Activated CD4-positive, alpha-beta T cell treated with anti-CD3 and anti-CD28 coated beads for 36 hours (primary cell): ENCODE measurements at regions not wholly inside any gene's neighbourhood (a gene's known extent, or its start where the extent isn't known, plus 50 kb on each side); places are given as distances from the start of the nearest gene placed in this dataset.

ENCODE experiments used
- ATAC-seq: fragments of 200-7000 bp; cut with Tn5 transposase; one replicate; pipeline ENCODE4 v1.10.0; 2021; ENCODE audit warnings: mild to moderate bottlenecking, moderate library complexity
- CTCF ChIA-PET: fragments of 350-600 bp; sonication (Branson Sonifier 250); formaldehyde crosslinking; loops from one replicate; lab custom pipeline; 2021; ENCODE audit warnings: antibody characterized with exemption; lab: Charles Lee
- POLR2A ChIA-PET: fragments of 350-600 bp; sonication (Branson Sonifier 250); formaldehyde crosslinking; loops from one replicate; lab custom pipeline; 2021; ENCODE audit warnings: antibody characterized with exemption, inconsistent platforms; lab: Charles Lee
- DNase-seq: peaks from one replicate; pipeline ENCODE4 v3.0.0-alpha.2; 2020
- H3K27ac Mint-ChIP-seq: one replicate; pipeline ENCODE4 v1.8.0; 2021; ENCODE audit warnings: mixed read lengths
- H3K27me3 Mint-ChIP-seq: one replicate; pipeline ENCODE4 v1.8.0; 2021; ENCODE audit warnings: mixed read lengths
- H3K36me3 Mint-ChIP-seq: one replicate; pipeline ENCODE4 v1.8.0; 2021; ENCODE audit warnings: low read depth, mixed read lengths
- H3K4me1 Mint-ChIP-seq: one replicate; pipeline ENCODE4 v1.8.0; 2021; ENCODE audit warnings: mixed read lengths
- H3K4me3 Mint-ChIP-seq: one replicate; pipeline ENCODE4 v1.8.0; 2021; ENCODE audit warnings: mild to moderate bottlenecking, moderate library complexity, mixed read lengths
- H3K9me3 Mint-ChIP-seq: one replicate; pipeline ENCODE4 v1.8.0; 2021; ENCODE audit warnings: low read depth, mixed read lengths
- intact Hi-C, 2 experiments: fragments of 100-400 bp; cut with DNase I in 1 of 2; cut with micrococcal nuclease in 1 of 2; formaldehyde crosslinking; loops; one replicate each; pipeline versions ENCODE4 v1.14.2 to v1.15.1; 2022 to 2024; cut with DNase I, micrococcal nuclease

GRCh38 chr2:103810875-103811274 lies 1043.0 kb upstream of the POU3F3 start:
- Mint-ChIP-seq H3K4me3 (no peak overlapping the region), H3K9me3 (peaks cover 4% of the 10 kb centered on the region), H3K27ac (no peak overlapping the region), H3K27me3 (no peaks in the 10 kb centered on the region), H3K36me3 (no peaks in the 10 kb centered on the region), H3K4me1 (no peaks in the 10 kb centered on the region)
- CTCF ChIA-PET, result no interaction called here
- POLR2A ChIA-PET, result no interaction called here
- intact Hi-C loops, result no loop called here
- DNase-seq (no peak), ATAC-seq (no peak)

GRCh38 chr2:103814016-103814415 lies 1039.9 kb upstream of the POU3F3 start:
- no peaks in the 10 kb centered on the region for H3K4me1 Mint-ChIP-seq
- intact Hi-C loops, result no loop called here
- DNase-seq (no peak), ATAC-seq (no peak)
- no peaks in the 10 kb centered on the region for H3K36me3 Mint-ChIP-seq
- peaks cover 8% of the 10 kb centered on the region for H3K9me3 Mint-ChIP-seq
- ChIA-PET POLR2A (no interaction called here), CTCF (interaction anchor here (0.6 kb wide), 1 partner anchor 30 kb away, joined by 3 read pairs; no protein-coding TSS in a partner anchor)
- no peak overlapping the region for H3K27ac Mint-ChIP-seq
- no peaks in the 10 kb centered on the region for H3K27me3 Mint-ChIP-seq
- no peak overlapping the region for H3K4me3 Mint-ChIP-seq

GRCh38 chr2:103815731-103816130 lies 1038.2 kb upstream of the POU3F3 start:
- ChIA-PET CTCF (no interaction called here), POLR2A (no interaction called here)
- Mint-ChIP-seq H3K36me3 (no peaks in the 10 kb centered on the region), H3K9me3 (peaks cover 5% of the 10 kb centered on the region), H3K27me3 (no peaks in the 10 kb centered on the region), H3K4me3 (no peak overlapping the region), H3K4me1 (no peaks in the 10 kb centered on the region), H3K27ac (no peak overlapping the region)
- intact Hi-C loops, result no loop called here
- DNase-seq, result no peak
- ATAC-seq, result no peak

GRCh38 chr2:103817746-103818145 lies 1036.2 kb upstream of the POU3F3 start:
- Mint-ChIP-seq H3K9me3 (peaks cover 5% of the 10 kb centered on the region), H3K36me3 (no peaks in the 10 kb centered on the region), H3K27ac (no peak overlapping the region), H3K4me3 (no peak overlapping the region), H3K27me3 (no peaks in the 10 kb centered on the region), H3K4me1 (no peaks in the 10 kb centered on the region)
- intact Hi-C loops, result no loop called here
- POLR2A ChIA-PET, result no interaction called here
- ATAC-seq (no peak), DNase-seq (no peak)
- CTCF ChIA-PET, result no interaction called here

GRCh38 chr2:103818176-103818575 lies 1035.7 kb upstream of the POU3F3 start:
- no peaks in the 10 kb centered on the region for H3K36me3 Mint-ChIP-seq
- DNase-seq, result no peak
- peaks cover 5% of the 10 kb centered on the region for H3K9me3 Mint-ChIP-seq
- intact Hi-C loops, result no loop called here
- H3K27ac Mint-ChIP-seq, result no peak overlapping the region
- no peak for ATAC-seq
- ChIA-PET CTCF (no interaction called here), POLR2A (no interaction called here)
- H3K4me3 Mint-ChIP-seq, result no peak overlapping the region
- no peaks in the 10 kb centered on the region for H3K27me3 Mint-ChIP-seq
- no peaks in the 10 kb centered on the region for H3K4me1 Mint-ChIP-seq

GRCh38 chr2:103819599-103819998 lies 1034.3 kb upstream of the POU3F3 start:
- peaks cover 3% of the 10 kb centered on the region for H3K9me3 Mint-ChIP-seq
- DNase-seq (no peak), ATAC-seq (no peak)
- H3K27me3 Mint-ChIP-seq, result no peaks in the 10 kb centered on the region
- POLR2A ChIA-PET, result no interaction called here
- H3K27ac Mint-ChIP-seq, result no peak overlapping the region
- no peaks in the 10 kb centered on the region for H3K4me1 Mint-ChIP-seq
- H3K4me3 Mint-ChIP-seq, result no peak overlapping the region
- intact Hi-C loops, result no loop called here
- H3K36me3 Mint-ChIP-seq, result no peaks in the 10 kb centered on the region
- CTCF ChIA-PET, result no interaction called here

GRCh38 chr2:103823847-103824246 lies 1030.1 kb upstream of the POU3F3 start:
- no peaks in the 10 kb centered on the region for H3K36me3 Mint-ChIP-seq
- POLR2A ChIA-PET, result no interaction called here
- no peak overlapping the region for H3K4me3 Mint-ChIP-seq
- H3K27me3 Mint-ChIP-seq, result no peaks in the 10 kb centered on the region
- intact Hi-C loops, result no loop called here
- peaks cover 9% of the 10 kb centered on the region for H3K9me3 Mint-ChIP-seq
- no peaks in the 10 kb centered on the region for H3K4me1 Mint-ChIP-seq
- CTCF ChIA-PET, result no interaction called here
- ATAC-seq, result no peak
- H3K27ac Mint-ChIP-seq, result no peak overlapping the region
- no peak for DNase-seq

GRCh38 chr2:103847276-103847675 lies 1006.6 kb upstream of the POU3F3 start:
- Mint-ChIP-seq H3K9me3 (peaks cover 7% of the 10 kb centered on the region), H3K36me3 (no peaks in the 10 kb centered on the region), H3K27ac (no peak overlapping the region), H3K4me1 (no peaks in the 10 kb centered on the region), H3K4me3 (no peak overlapping the region), H3K27me3 (no peaks in the 10 kb centered on the region)
- intact Hi-C loops, result no loop called here
- POLR2A ChIA-PET, result no interaction called here
- no peak for ATAC-seq
- DNase-seq, result no peak
- CTCF ChIA-PET, result no interaction called here

- no peak overlapping the region for H3K27ac Mint-ChIP-seq
- DNase-seq, result no peak
- intact Hi-C loops, result no loop called here
- ChIA-PET CTCF (no interaction called here), POLR2A (no interaction called here)
- H3K27me3 Mint-ChIP-seq, result no peaks in the 10 kb centered on the region
- no peak for ATAC-seq
- H3K36me3 Mint-ChIP-seq, result no peaks in the 10 kb centered on the region
- H3K9me3 Mint-ChIP-seq, result no peaks in the 10 kb centered on the region
- H3K4me3 Mint-ChIP-seq, result no peak overlapping the region
- H3K4me1 Mint-ChIP-seq, result no peaks in the 10 kb centered on the region
Measured at GRCh38 chr2:103859238-103859637, 994.7 kb upstream of the POU3F3 start.

- Mint-ChIP-seq H3K27ac (no peak overlapping the region), H3K9me3 (no peaks in the 10 kb centered on the region), H3K36me3 (no peaks in the 10 kb centered on the region), H3K4me3 (no peak overlapping the region), H3K27me3 (no peaks in the 10 kb centered on the region), H3K4me1 (no peaks in the 10 kb centered on the region)
- ChIA-PET POLR2A (no interaction called here), CTCF (no interaction called here)
- DNase-seq, result no peak
- intact Hi-C loops, result no loop called here
- ATAC-seq, result no peak
Measured at GRCh38 chr2:103860016-103860415, 993.9 kb upstream of the POU3F3 start.

- intact Hi-C loops, result no loop called here
- Mint-ChIP-seq H3K4me1 (no peaks in the 10 kb centered on the region), H3K36me3 (no peaks in the 10 kb centered on the region), H3K9me3 (no peaks in the 10 kb centered on the region), H3K27ac (no peak overlapping the region), H3K4me3 (no peak overlapping the region), H3K27me3 (no peaks in the 10 kb centered on the region)
- DNase-seq (no peak), ATAC-seq (no peak)
- ChIA-PET CTCF (no interaction called here), POLR2A (no interaction called here)
Measured at GRCh38 chr2:103868396-103868795, 985.5 kb upstream of the POU3F3 start.

- Mint-ChIP-seq H3K36me3 (no peaks in the 10 kb centered on the region), H3K27ac (no peak overlapping the region), H3K4me3 (no peak overlapping the region), H3K4me1 (no peaks in the 10 kb centered on the region), H3K9me3 (no peaks in the 10 kb centered on the region), H3K27me3 (no peaks in the 10 kb centered on the region)
- no peak for DNase-seq
- POLR2A ChIA-PET, result no interaction called here
- CTCF ChIA-PET, result no interaction called here
- no peak for ATAC-seq
- intact Hi-C loops, result no loop called here
Measured at GRCh38 chr2:103873716-103874351, 980.1 kb upstream of the POU3F3 start.

GRCh38 chr2:103875131-103875530 lies 978.8 kb upstream of the POU3F3 start:
- POLR2A ChIA-PET, result no interaction called here
- CTCF ChIA-PET, result no interaction called here
- intact Hi-C loops, result no loop called here

More at GRCh38 chr2:103875131-103875530, 978.8 kb upstream of the POU3F3 start:
- Mint-ChIP-seq H3K9me3 (no peaks in the 10 kb centered on the region), H3K27me3 (no peaks in the 10 kb centered on the region), H3K36me3 (no peaks in the 10 kb centered on the region), H3K4me1 (no peaks in the 10 kb centered on the region), H3K27ac (no peak overlapping the region), H3K4me3 (no peak overlapping the region)
- ATAC-seq, result no peak
- DNase-seq, result no peak
